ENCODE measurements at regions not wholly inside any gene's neighbourhood (a gene's known extent, or its start where the extent isn't known, plus 50 kb on each side); places are given as distances from the start of the nearest gene placed in this dataset.

- no peak for DNase-seq (ENCODE audit: low spot score)
Observed at GRCh38 chr6:53413326-53413725, 64.6 kb upstream of the ELOVL5 start.

DNA sequence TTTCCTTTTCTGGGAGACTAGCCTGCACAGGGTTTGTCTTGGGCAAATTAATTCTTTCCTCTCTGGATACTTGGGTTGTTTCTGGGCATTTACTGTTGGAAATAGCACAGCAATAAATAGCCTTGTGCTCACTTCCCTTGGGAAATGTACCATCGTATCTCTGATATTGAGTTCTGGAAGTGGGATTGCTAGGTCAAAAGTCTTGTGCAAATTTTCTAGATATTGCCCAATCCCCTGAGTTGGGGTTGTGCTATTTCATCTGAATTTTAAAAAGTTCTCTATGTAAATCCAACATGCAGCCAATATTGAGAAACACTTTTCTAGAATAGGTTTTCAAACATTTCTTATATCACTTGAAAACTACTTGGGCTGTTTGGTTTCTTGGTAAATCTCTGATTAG is 64.0 kb upstream of the ELOVL5 start:
- no peak for DNase-seq (ENCODE audit: low spot score)

GRCh38 chr6:53412021-53412715 is 63.4 kb upstream of the ELOVL5 start:
- no peak for DNase-seq (ENCODE audit: low spot score)

GRCh38 chr6:53411451-53411850 is 62.7 kb upstream of the ELOVL5 start:
- no peak for DNase-seq (ENCODE audit: low spot score)

GRCh38 chr6:53410508-53411258 is 61.9 kb upstream of the ELOVL5 start:
- no peak for DNase-seq (ENCODE audit: low spot score)

DNA sequence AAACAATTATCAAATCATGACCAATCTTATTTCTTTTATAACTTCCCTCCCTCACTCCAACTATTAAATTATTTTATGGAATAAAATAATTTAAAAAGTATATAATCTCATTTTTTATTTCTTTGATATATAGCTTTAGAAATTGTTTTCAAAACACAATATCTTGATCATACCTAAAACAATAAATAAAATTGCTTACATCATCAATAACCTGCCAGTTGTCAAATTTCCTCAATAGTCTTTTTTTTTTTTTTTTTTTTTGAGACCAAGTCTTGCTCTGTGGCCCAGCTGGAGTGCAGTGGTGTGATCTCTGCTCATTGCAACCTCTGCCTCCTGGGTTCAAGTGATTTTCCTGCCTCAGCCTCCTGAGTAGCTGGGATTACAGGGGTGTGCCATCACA is 60.1 kb upstream of the ELOVL5 start:
- DNase-seq (ENCODE audit: low spot score) = no peak

DNA sequence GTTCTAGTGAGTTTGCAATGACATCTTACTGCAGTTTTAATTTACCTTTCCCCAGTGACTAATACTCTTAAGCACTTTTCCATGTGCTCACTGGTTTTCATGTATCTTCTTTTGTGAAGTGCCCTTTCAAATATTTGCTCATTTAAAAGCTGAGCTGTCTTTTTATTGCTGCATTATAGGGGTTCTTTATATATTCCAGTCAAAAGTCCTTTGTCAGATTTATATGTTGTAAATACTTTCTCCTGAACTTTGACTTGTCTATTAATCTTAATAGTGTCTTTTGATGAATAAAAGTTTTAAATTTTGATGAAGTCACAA is 50.2 kb upstream of the ELOVL5 start:
- DNase-seq (ENCODE audit: low spot score) = no peak

- no peak for DNase-seq (ENCODE audit: low spot score)
Observed at GRCh38 chr6:53398247-53399026, 49.7 kb upstream of the ELOVL5 start.
